Esophagus squamous epithelium (tissue), 4 donors: ENCODE measurements at regions not wholly inside any gene's neighbourhood (a gene's known extent, or its start where the extent isn't known, plus 50 kb on each side); places are given as distances from the start of the nearest gene placed in this dataset.

ENCODE experiments used
- CTCF ChIP-seq, 6 experiments: fragments of 450-650 bp in 4 of 6; fragments of 200-600 bp in 2 of 6; sonication (generic) in 2 of 6; IDR thresholded peaks; one replicate each; pipeline ENCODE4 v1.5.1; 2016 to 2019; ENCODE audit warnings: antibody characterized with exemption in 6 of 6, mild to moderate bottlenecking in 4 of 6, moderate library complexity in 4 of 6
- POLR2A ChIP-seq, 4 donors: fragments of 450-650 bp; IDR thresholded peaks; one replicate each; pipeline ENCODE4 v1.6.1; 2017; ENCODE audit warnings: antibody characterized with exemption in 4 of 4, mild to moderate bottlenecking in 4 of 4, moderate library complexity in 3 of 4

GRCh38 chr6:3623451-3624249, 127.9 kb downstream of the PXDC1 start:
- no peak for TF ChIP-seq CTCF (IDR thresholded peaks at IDR 0.05)
- no peak for TF ChIP-seq POLR2A (IDR thresholded peaks at IDR 0.05)
